Thyroid gland (tissue), 4 donors: ENCODE measurements at regions not wholly inside any gene's neighbourhood (a gene's known extent, or its start where the extent isn't known, plus 50 kb on each side); places are given as distances from the start of the nearest gene placed in this dataset.

Experiments
- DNase-seq, 2 donors: peaks; one replicate each; pipeline ENCODE4 v3.0.0-alpha.2; 2019
- H3K27ac ChIP-seq, 3 donors: fragments of 200-600 bp; sonication (generic); 1 replicate in 2 of 3; 2 replicates in 1 of 3; pipeline ENCODE4 v1.5.1; 2016 to 2019; ENCODE audit warnings: mild to moderate bottlenecking in 1 of 3, moderate library complexity in 1 of 3
- H3K27me3 ChIP-seq: fragments of 200-600 bp; sonication (generic); one replicate; pipeline ENCODE4 v1.5.1; 2019
- H3K36me3 ChIP-seq, 2 donors: fragments of 200-600 bp; sonication (generic); one replicate each; pipeline ENCODE4 v1.5.1; 2016 to 2019
- H3K4me1 ChIP-seq, 2 donors: fragments of 200-600 bp; sonication (generic); one replicate each; pipeline ENCODE4 v1.5.1; 2017 to 2019
- H3K4me3 ChIP-seq, 3 donors: fragments of 200-600 bp; sonication (generic); replicated peaks in 1 of 3; 1 replicate in 2 of 3; 2 replicates in 1 of 3; pipeline ENCODE4 v1.5.1; 2016; ENCODE audit warnings: mild to moderate bottlenecking in 1 of 3
- H3K9me3 ChIP-seq: fragments of 200-600 bp; sonication (generic); one replicate; pipeline ENCODE4 v1.5.1; 2017
- CTCF ChIP-seq, 6 experiments: fragments of 200-600 bp in 3 of 6; fragments of 450-650 bp in 3 of 6; sonication (generic) in 3 of 6; IDR thresholded peaks; one replicate each; pipeline ENCODE4 v1.5.1; 2016 to 2019; ENCODE audit warnings: antibody characterized with exemption in 6 of 6, mild to moderate bottlenecking in 2 of 6, inconsistent platforms in 1 of 6, moderate library complexity in 1 of 6
- POLR2A ChIP-seq, 2 donors: fragments of 450-650 bp; IDR thresholded peaks; one replicate each; pipeline ENCODE4 v1.6.1; 2017; ENCODE audit warnings: antibody characterized with exemption in 2 of 2, mild to moderate bottlenecking in 2 of 2, moderate library complexity in 1 of 2
- WGBS, 2 donors: methylation state at CpG; one replicate each; pipeline ENCODE4 v1.1.5; 2017; 5-methylcytosine and 5-hydroxymethylcytosine counted together
- intact Hi-C: fragments of 100-400 bp; cut with DNase I; formaldehyde crosslinking; loops from one replicate; pipeline ENCODE4 v1.15.1; 2023

DNA sequence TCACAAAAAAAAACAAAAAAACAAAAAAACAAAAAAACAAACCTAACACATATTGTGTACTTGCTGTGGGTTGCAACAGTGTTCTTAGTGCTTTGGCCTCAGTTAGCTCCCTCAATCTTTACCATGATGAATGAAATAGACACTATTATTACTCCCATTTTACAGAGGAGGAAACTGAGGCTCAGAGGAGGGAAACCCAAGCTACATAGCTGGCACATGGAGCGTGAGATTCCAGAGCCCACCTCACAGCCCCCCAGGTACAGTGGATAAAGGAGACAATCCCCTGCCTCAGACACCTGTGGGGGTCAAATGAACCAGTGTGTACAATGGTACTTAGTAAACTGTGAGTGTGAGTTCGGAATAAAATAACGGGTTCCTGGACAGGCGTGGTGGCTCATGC is 104.9 kb upstream of the SMAD3 start:
- DNase-seq, result no peak
- H3K36me3 ChIP-seq, result no peaks in the 10 kb centered on the region
- intact Hi-C loops, result no loop called here
- WGBS, 2 donors, result 95 to 99% methylated on average over 4 of the region's 4 CpGs
- H3K27ac ChIP-seq, result no peak overlapping the region
- no peaks in the 10 kb centered on the region for H3K4me1 ChIP-seq
- no peak for TF ChIP-seq CTCF (IDR thresholded peaks at IDR 0.05)
- TF ChIP-seq POLR2A (IDR thresholded peaks at IDR 0.05), result no peak
- H3K9me3 ChIP-seq, result no peaks in the 10 kb centered on the region
- no peaks in the 10 kb centered on the region for H3K27me3 ChIP-seq
- no peak overlapping the region for H3K4me3 ChIP-seq

- Histone ChIP-seq H3K4me1 (no peaks in the 10 kb centered on the region), H3K36me3 (no peaks in the 10 kb centered on the region), H3K9me3 (no peaks in the 10 kb centered on the region), H3K27ac (no peak overlapping the region), H3K4me3 (no peak overlapping the region), H3K27me3 (no peaks in the 10 kb centered on the region)
- 74 to 78% methylated on average over 5 of the region's 5 CpGs for WGBS, 2 donors
- TF ChIP-seq CTCF (IDR thresholded peaks at IDR 0.05) (no peak), POLR2A (IDR thresholded peaks at IDR 0.05) (no peak)
- no peak for DNase-seq
- intact Hi-C loops, result no loop called here
Measured at GRCh38 chr15:66961407-66961884, 104.0 kb upstream of the SMAD3 start.

DNA sequence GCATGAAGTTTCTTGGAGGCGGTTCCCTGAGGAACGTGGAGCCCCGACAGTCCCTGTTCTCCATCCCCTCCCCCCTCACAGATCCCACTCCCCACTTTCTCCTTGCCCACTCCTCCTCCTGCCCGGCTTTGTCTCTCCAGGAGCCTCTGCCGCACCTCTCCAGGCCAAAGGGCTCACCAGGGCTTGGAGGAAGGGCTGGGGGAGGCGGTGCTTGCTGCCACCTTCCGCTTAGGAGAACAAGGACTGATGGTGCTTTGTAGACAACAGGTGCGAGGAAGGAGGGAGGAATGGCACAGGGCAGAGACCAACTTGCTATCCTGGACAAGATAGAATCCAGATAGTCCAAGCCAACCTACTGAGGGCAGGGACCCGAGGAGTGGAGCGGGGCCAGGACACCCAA is 103.5 kb upstream of the SMAD3 start:
- no peak overlapping the region for H3K4me3 ChIP-seq
- H3K9me3 ChIP-seq, result no peaks in the 10 kb centered on the region
- TF ChIP-seq CTCF (IDR thresholded peaks at IDR 0.05) (no peak), POLR2A (IDR thresholded peaks at IDR 0.05) (no peak)
- WGBS, 2 donors, result 91 to 95% methylated on average over 10 of the region's 10 CpGs
- H3K27me3 ChIP-seq, result no peaks in the 10 kb centered on the region
- no peak for DNase-seq
- no peaks in the 10 kb centered on the region for H3K36me3 ChIP-seq
- no peak overlapping the region for H3K27ac ChIP-seq
- H3K4me1 ChIP-seq, result no peaks in the 10 kb centered on the region
- intact Hi-C loops, result no loop called here

- no peaks in the 10 kb centered on the region for H3K4me1 ChIP-seq
- WGBS, 2 donors, result 83 to 86% methylated on average over 1 of the region's 1 CpG
- no peak overlapping the region for H3K4me3 ChIP-seq
- no peak for DNase-seq
- H3K27me3 ChIP-seq, result no peaks in the 10 kb centered on the region
- H3K9me3 ChIP-seq, result no peaks in the 10 kb centered on the region
- H3K36me3 ChIP-seq, result no peaks in the 10 kb centered on the region
- H3K27ac ChIP-seq, result no peak overlapping the region
- TF ChIP-seq POLR2A (IDR thresholded peaks at IDR 0.05) (no peak), CTCF (IDR thresholded peaks at IDR 0.05) (no peak)
- intact Hi-C loops, result no loop called here
Measured at GRCh38 chr15:66962522-66962921, 102.9 kb upstream of the SMAD3 start.

GRCh38 chr15:66963084-66963483 is 102.3 kb upstream of the SMAD3 start:
- no peak for TF ChIP-seq CTCF (IDR thresholded peaks at IDR 0.05)
- TF ChIP-seq POLR2A (IDR thresholded peaks at IDR 0.05), result no peak
- 98% methylated on average over 5 of the region's 5 CpGs for WGBS, 2 donors

More at GRCh38 chr15:66963084-66963483, 102.3 kb upstream of the SMAD3 start:
- H3K4me3 ChIP-seq, result no peak overlapping the region
- H3K36me3 ChIP-seq, result no peaks in the 10 kb centered on the region
- H3K27ac ChIP-seq, result no peak overlapping the region
- intact Hi-C loops, result no loop called here
- H3K4me1 ChIP-seq, result no peaks in the 10 kb centered on the region
- H3K27me3 ChIP-seq, result no peaks in the 10 kb centered on the region
- no peak for DNase-seq
- H3K9me3 ChIP-seq, result no peaks in the 10 kb centered on the region
